HUES48 (cell line): ENCODE measurements at regions not wholly inside any gene's neighbourhood (a gene's known extent, or its start where the extent isn't known, plus 50 kb on each side); places are given as distances from the start of the nearest gene placed in this dataset.
"Not testable (repeated sequence)": the region's sequence is repeated elsewhere in the genome, so short reads cannot be mapped to it uniquely, and the experiment has no call there.

Experiments used
- H3K27ac ChIP-seq: one replicate; pipeline ENCODE4 v1.7.0; 2013; ENCODE audit warnings: low read depth, low read length, inconsistent platforms
- H3K27me3 ChIP-seq: 2 replicates; pipeline ENCODE4 v1.6.1; 2013; ENCODE audit warnings: mild to moderate bottlenecking, low read length; ENCODE audit not compliant: control insufficient read depth, insufficient read depth
- H3K36me3 ChIP-seq: 2 replicates; pipeline ENCODE4 v1.6.1; 2013; ENCODE audit warnings: low read length; ENCODE audit not compliant: control insufficient read depth, insufficient read depth
- H3K4me1 ChIP-seq: 2 replicates; pipeline ENCODE4 v1.6.1; 2013; ENCODE audit warnings: mild to moderate bottlenecking, low read length; ENCODE audit not compliant: control insufficient read depth, insufficient read depth
- H3K4me3 ChIP-seq: 2 replicates; pipeline ENCODE4 v1.5.1; 2013; ENCODE audit warnings: mild to moderate bottlenecking, low read depth, low read length
- H3K9ac ChIP-seq: 2 replicates; pipeline ENCODE4 v1.6.1; 2013; ENCODE audit warnings: mild to moderate bottlenecking, low read depth, low read length, moderate library complexity
- H3K9me3 ChIP-seq: 2 replicates; pipeline ENCODE4 v1.6.1; 2013; ENCODE audit warnings: low read length; ENCODE audit not compliant: control insufficient read depth, insufficient read depth

DNA sequence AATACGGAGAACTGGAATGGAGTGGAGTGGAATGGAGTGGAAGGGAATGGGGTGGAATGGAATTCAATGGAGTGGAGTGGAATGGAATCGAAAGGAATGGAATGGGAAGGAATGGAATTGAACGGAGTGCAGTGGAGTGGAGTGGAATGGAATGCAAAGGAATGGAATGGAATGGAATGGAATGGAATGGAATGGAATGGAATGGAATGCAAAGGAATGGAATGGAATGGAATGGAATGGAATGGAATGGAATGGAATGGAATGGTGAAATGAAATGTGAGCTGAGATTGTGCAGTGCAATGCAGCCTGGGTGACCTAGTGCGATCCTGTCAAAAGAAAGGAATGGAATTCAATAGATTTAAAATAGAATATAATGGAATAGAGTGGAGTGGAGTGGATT, 357.3 kb upstream of the WSB1 start:
- not testable (repeated sequence) for H3K36me3 ChIP-seq
- peaks cover 55% of the 10 kb centered on the region for H3K9me3 ChIP-seq

GRCh38 chr17:26937750-26938322, 356.1 kb upstream of the WSB1 start:
- not testable (repeated sequence) for H3K4me3 ChIP-seq, H3K27ac ChIP-seq, H3K9ac ChIP-seq, H3K36me3 ChIP-seq, H3K4me1 ChIP-seq, H3K27me3 ChIP-seq
- peaks cover 58% of the 10 kb centered on the region for H3K9me3 ChIP-seq

More for the DNA sequence above, 357.3 kb upstream of the WSB1 start:
- not testable (repeated sequence) for H3K4me1 ChIP-seq, H3K9ac ChIP-seq, H3K4me3 ChIP-seq, H3K27ac ChIP-seq, H3K27me3 ChIP-seq

DNA sequence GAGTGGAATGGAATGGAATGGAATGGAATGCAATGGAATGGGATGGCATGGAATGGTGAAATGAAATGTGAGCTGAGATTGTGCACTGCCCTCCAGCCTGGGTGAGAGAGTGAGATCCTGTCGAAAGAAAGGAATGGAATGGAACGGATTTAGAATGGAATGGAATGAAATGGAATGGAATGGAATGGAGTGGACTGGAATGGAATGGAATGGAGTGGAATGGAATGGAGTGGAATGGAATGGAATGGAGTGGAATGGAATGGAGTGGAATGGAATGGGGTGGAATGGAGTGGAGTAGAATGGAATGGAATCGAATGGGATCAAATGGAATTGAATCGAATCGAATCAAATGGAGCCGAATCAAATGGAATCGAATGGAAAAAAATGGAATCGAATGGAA, 354.2 kb upstream of the WSB1 start:
- H3K36me3 ChIP-seq, H3K4me1 ChIP-seq, H3K27ac ChIP-seq, H3K27me3 ChIP-seq, H3K9ac ChIP-seq: not testable (repeated sequence)
- 0 out of 2 replicates have a peak overlapping the region, but pooled peaks have one; percentile 2 for H3K4me3 ChIP-seq
- peaks cover 58% of the 10 kb centered on the region for H3K9me3 ChIP-seq

DNA sequence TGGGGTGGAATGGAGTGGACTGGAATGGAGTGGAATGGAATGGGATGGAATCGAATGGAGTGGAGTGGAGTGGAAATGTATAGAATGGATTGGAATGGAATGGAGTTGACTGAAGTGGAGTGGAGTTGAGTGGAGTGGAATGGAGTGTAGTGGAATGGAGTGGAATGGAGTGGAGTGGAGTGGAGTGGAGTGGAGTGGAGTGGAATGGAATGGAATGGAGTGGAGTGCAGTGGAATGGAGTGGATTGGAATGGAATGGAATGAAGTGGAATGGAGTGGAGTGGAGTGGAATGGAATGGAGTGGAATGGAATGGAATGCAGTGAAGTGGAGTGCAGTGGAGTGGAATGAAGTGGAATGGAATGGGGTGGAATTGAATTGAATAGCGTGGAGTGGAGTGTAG, 353.3 kb upstream of the WSB1 start:
- Histone ChIP-seq H3K4me3 (0 out of 2 replicates have a peak overlapping the region, but pooled peaks have one; percentile 18), H3K9me3 (peaks cover 58% of the 10 kb centered on the region)
- not testable (repeated sequence) for H3K9ac ChIP-seq, H3K27me3 ChIP-seq, H3K27ac ChIP-seq, H3K4me1 ChIP-seq, H3K36me3 ChIP-seq

DNA sequence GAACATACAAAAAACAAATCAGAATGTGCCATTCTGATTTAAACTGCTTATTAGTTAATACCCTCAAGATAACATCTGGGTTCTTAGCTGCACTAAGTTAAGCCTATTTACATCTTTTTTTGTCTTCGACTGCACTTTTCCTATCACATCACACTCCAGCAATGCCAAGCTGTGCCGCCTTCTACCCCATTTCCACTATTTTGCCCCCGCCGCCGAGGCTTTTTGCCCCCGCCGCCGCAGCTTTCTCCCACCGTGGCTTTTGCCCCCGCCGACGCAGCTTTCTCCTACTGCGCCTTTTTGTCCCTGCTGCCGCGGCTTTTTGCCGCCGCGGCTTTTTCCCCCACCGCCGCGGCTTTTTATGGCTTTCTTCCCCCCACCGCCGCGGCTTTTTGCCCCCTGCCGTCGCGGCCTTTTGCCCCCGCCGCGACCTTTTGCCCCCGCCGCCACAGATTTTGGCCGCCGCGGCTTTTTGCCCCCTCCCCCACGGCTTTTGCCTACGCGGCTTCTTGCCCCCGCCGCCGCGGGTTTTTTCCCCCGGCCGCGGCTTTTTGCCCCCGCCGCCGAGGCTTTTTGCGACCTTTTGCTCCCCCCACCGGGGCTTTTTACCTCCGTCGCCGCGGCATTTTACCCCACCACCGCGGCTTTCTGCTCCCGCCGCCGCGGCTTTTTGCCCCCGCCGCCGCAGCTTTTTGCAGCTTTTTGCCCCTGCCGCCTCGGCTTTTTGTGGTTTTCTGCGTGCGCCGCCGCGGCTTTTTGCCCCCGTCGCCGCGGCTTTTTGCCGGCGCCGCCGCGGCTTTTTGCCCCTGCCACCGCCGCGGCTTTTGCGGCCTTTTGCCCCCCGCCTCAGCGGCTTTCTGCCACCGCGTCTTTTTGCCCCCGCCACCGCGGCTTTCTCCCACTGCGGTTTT, 331.4 kb upstream of the WSB1 start:
- Histone ChIP-seq H3K4me3 (no peak overlapping the region), H3K9ac (no peak overlapping the region)

GRCh38 chr17:26963163-26963503, 330.8 kb upstream of the WSB1 start:
- H3K9me3 ChIP-seq, result peaks cover 42% of the 10 kb centered on the region
- H3K36me3 ChIP-seq, result no peaks in the 10 kb centered on the region
- no peaks in the 10 kb centered on the region for H3K27me3 ChIP-seq
- no peak overlapping the region for H3K27ac ChIP-seq
- no peak overlapping the region for H3K4me3 ChIP-seq
- no peaks in the 10 kb centered on the region for H3K4me1 ChIP-seq
- no peak overlapping the region for H3K9ac ChIP-seq

More for the DNA sequence above, 331.4 kb upstream of the WSB1 start:
- no peak overlapping the region for H3K27ac ChIP-seq
- H3K4me1 ChIP-seq, result no peaks in the 10 kb centered on the region
- peaks cover 48% of the 10 kb centered on the region for H3K9me3 ChIP-seq
- no peaks in the 10 kb centered on the region for H3K36me3 ChIP-seq
- H3K27me3 ChIP-seq, result no peaks in the 10 kb centered on the region

- peaks cover 45% of the 10 kb centered on the region for H3K9me3 ChIP-seq
- H3K9ac ChIP-seq, H3K27ac ChIP-seq, H3K4me3 ChIP-seq, H3K36me3 ChIP-seq, H3K27me3 ChIP-seq, H3K4me1 ChIP-seq: not testable (repeated sequence)
These were observed 327.9 kb upstream of the WSB1 start for GRCh38 chr17:26965898-26966624.

DNA sequence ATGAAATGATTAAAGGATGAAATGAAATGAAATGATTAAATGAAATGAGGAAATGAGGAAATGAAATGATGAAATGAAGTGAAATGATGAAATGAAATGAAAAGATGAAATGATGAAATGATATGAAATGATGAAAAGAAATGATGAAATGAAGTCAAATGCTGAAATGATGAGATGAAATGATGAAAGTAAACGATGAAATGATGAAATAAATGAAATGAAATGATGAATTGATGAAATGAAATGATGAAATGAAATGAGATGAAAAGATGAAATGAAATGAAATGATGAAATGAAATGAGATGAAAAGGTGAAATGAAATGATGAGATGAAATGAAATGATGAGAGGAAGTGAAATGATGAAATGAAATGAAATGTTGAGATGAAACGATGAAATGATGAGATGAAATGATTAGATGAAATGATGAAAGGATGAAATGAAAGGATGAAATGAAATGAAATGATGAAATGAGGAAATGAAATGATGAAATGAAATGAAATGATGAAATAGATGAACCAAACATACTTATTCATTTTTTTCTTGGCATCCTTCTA, 327.2 kb upstream of the WSB1 start:
- H3K9ac ChIP-seq, H3K27ac ChIP-seq, H3K4me3 ChIP-seq, H3K27me3 ChIP-seq, H3K4me1 ChIP-seq, H3K36me3 ChIP-seq: not testable (repeated sequence)
- H3K9me3 ChIP-seq, result peaks cover 40% of the 10 kb centered on the region

DNA sequence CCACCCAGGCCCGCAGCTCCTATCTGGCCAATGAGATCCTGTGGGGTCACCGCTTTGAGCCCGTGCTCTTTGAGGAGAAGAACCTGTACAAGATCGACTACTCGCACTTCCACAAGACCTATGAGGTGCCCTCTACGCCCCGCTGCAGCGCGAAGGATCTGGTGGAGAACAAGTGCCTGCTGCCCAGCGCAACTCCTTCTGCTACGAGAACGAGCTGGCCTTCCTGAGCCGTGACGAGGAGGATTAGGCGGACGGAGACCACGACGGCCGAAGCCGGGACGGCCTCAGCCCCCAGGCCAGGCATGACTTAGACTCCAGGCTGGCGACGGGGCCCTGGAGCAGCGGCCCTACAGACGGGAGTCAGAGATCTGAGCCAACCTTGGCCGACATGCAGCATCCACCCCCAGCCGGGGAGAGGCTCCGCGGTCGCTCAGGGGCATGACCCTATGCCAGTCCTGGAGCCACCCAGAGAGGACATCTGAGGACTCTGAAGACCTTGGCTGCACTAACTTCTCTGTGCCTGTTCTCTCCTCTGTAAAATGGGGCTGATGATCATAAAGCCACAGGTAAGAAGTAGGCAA, 312.0 kb upstream of the WSB1 start:
- peaks cover 47% of the 10 kb centered on the region for H3K9me3 ChIP-seq
- not testable (repeated sequence) for H3K4me3 ChIP-seq, H3K27ac ChIP-seq, H3K27me3 ChIP-seq, H3K9ac ChIP-seq, H3K36me3 ChIP-seq, H3K4me1 ChIP-seq

GRCh38 chr17:26982563-26982962, 311.4 kb upstream of the WSB1 start:
- H3K4me3 ChIP-seq, H3K27ac ChIP-seq, H3K36me3 ChIP-seq, H3K27me3 ChIP-seq, H3K9ac ChIP-seq, H3K4me1 ChIP-seq: not testable (repeated sequence)
- H3K9me3 ChIP-seq, result peaks cover 53% of the 10 kb centered on the region
